ENCODE measurements at regions not wholly inside any gene's neighbourhood (a gene's known extent, or its start where the extent isn't known, plus 50 kb on each side); places are given as distances from the start of the nearest gene placed in this dataset.

DNA sequence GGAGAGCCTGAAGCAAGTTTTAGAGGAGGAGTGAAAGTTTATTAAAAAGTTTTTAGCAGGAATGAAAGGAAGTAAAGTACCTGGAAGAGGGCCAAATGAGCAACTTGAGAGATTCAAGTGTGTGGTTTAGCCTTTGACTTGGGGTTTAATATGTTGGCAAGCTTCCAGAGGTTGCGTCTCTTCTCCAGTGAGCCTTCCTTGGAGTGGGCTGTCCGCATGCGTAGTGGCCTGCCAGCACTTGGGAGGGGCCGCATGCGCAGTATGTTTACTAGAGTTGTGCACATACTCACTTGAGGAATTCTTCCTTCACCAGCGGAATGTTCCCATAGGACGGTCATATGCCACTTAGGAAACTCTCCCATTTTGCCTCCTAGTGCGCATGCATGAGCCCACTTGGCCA, 235.2 kb downstream of the ALDH8A1 start:
- TF ChIP-seq, protein P1, sequence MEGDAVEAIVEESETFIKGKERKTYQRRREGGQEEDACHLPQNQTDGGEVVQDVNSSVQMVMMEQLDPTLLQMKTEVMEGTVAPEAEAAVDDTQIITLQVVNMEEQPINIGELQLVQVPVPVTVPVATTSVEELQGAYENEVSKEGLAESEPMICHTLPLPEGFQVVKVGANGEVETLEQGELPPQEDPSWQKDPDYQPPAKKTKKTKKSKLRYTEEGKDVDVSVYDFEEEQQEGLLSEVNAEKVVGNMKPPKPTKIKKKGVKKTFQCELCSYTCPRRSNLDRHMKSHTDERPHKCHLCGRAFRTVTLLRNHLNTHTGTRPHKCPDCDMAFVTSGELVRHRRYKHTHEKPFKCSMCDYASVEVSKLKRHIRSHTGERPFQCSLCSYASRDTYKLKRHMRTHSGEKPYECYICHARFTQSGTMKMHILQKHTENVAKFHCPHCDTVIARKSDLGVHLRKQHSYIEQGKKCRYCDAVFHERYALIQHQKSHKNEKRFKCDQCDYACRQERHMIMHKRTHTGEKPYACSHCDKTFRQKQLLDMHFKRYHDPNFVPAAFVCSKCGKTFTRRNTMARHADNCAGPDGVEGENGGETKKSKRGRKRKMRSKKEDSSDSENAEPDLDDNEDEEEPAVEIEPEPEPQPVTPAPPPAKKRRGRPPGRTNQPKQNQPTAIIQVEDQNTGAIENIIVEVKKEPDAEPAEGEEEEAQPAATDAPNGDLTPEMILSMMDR (IDR thresholded peaks at IDR 0.05) = no peak
- TF ChIP-seq EZH2 (IDR thresholded peaks at IDR 0.05) (no peak), EZH2phosphoT487 (IDR thresholded peaks at IDR 0.05) (no peak)

Data from neural progenitor cell (in vitro differentiated cells).